ENCODE measurements at regions not wholly inside any gene's neighbourhood (a gene's known extent, or its start where the extent isn't known, plus 50 kb on each side); places are given as distances from the start of the nearest gene placed in this dataset.

- DNase-seq (ENCODE audit: low read depth), result no peak
- TF ChIP-seq CTCF (IDR thresholded peaks at IDR 0.05; ENCODE audit: insufficient read depth, low read depth, low read length, missing control alignments), result no peak
- H3K4me3 ChIP-seq (ENCODE audit: low read depth, low read length), result no peak overlapping the region
Measured at GRCh38 chr17:83194761-83195329, 115.4 kb downstream of the METRNL start.

GRCh38 chr17:83195330-83196023 is 116.1 kb downstream of the METRNL start:
- no peak overlapping the region for H3K4me3 ChIP-seq (ENCODE audit: low read depth, low read length)
- TF ChIP-seq CTCF (IDR thresholded peaks at IDR 0.05; ENCODE audit: insufficient read depth, low read depth, low read length, missing control alignments), result no peak
- DNase-seq (ENCODE audit: low read depth), result no peak

- no peak for TF ChIP-seq CTCF (IDR thresholded peaks at IDR 0.05; ENCODE audit: insufficient read depth, low read depth, low read length, missing control alignments)
- DNase-seq (ENCODE audit: low read depth), result no peak
- no peak overlapping the region for H3K4me3 ChIP-seq (ENCODE audit: low read depth, low read length)
Measured at GRCh38 chr17:83196024-83196365, 116.6 kb downstream of the METRNL start.

GRCh38 chr17:83196366-83196765 is 117.0 kb downstream of the METRNL start:
- no peak for TF ChIP-seq CTCF (IDR thresholded peaks at IDR 0.05; ENCODE audit: insufficient read depth, low read depth, low read length, missing control alignments)
- H3K4me3 ChIP-seq (ENCODE audit: low read depth, low read length), result no peak overlapping the region
- DNase-seq (ENCODE audit: low read depth), result no peak

- no peak overlapping the region for H3K4me3 ChIP-seq (ENCODE audit: low read depth, low read length)
- no peak for TF ChIP-seq CTCF (IDR thresholded peaks at IDR 0.05; ENCODE audit: insufficient read depth, low read depth, low read length, missing control alignments)
- DNase-seq (ENCODE audit: low read depth), result no peak
Measured at GRCh38 chr17:83196973-83197880, 117.8 kb downstream of the METRNL start.

- H3K4me3 ChIP-seq (ENCODE audit: low read depth, low read length), result no peak overlapping the region
- no peak for DNase-seq (ENCODE audit: low read depth)
- TF ChIP-seq CTCF (IDR thresholded peaks at IDR 0.05; ENCODE audit: insufficient read depth, low read depth, low read length, missing control alignments), result no peak
Measured at GRCh38 chr17:83198366-83199341, 119.2 kb downstream of the METRNL start.

Measured in GM12865 (cell line).